HG03342 (cell line): ENCODE measurements at regions not wholly inside any gene's neighbourhood (a gene's known extent, or its start where the extent isn't known, plus 50 kb on each side); places are given as distances from the start of the nearest gene placed in this dataset.

Experiments used
- ATAC-seq: cut with Tn5 transposase; IDR thresholded peaks from one replicate; pipeline ENCODE4 v1.9.1; 2021; ENCODE audit warnings: mild to moderate bottlenecking, moderate library complexity; ENCODE audit not compliant: unreplicated experiment

GRCh38 chr12:19044430-19044829 lies 85.1 kb upstream of the PLEKHA5 start:
- no peak for ATAC-seq

DNA sequence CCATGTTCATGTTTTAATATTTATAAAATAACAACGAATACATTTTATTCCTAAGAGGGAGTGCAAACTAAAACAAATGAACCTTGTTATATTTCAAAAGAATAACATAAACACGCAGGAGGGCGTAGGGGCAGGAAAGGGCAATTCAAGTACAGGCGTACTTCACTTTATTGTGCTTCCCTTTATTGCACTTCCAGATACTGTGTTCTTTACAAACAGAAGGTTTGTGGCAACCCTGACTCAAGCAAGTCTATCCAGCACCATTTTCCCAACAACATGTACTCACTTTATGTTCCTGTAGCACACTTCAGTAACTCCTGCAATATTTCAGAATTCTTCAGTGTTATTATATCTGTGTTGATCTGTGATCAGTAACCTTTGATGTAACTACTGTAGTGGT lies 84.6 kb upstream of the PLEKHA5 start:
- no peak for ATAC-seq

DNA sequence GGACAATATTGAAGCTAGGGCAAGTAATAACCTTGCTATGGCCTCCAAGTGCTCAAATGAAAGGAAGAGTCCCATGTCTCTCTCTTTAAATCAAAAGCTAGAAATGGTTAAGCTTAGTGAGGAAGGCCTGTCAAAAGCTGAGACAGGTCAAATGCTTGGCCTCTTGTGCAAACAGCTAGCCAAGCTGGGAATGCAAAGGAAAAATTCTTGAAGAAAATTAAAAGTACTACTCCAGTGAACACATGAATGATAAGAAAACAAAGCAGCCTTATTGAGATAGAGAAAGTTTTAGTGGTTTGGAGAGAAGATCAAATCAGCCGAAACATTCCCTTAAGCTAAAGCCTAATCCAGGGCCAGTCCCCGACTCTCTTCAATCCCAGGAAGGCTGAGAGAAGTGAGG lies 84.1 kb upstream of the PLEKHA5 start:
- no peak for ATAC-seq

GRCh38 chr12:19048943-19049342 lies 80.6 kb upstream of the PLEKHA5 start:
- ATAC-seq: no peak

DNA sequence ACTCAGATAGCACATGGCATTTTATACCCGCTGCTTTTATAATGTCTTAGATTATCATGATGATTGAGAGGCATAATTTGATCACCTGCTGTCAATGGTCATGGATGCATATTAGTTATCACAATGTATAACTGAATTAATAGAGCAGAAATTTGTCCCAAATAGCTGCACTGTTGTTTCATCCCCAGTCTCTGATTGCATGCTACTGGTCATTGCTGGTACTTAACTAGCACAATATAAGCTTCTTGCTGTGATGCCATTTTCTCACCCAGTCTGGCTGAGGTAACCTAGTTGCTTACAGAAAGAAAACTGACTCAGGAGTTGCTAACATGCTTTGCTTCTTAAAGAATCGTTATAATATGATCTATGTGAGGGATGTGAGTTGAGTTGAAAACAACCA lies 76.8 kb upstream of the PLEKHA5 start:
- no peak for ATAC-seq

DNA sequence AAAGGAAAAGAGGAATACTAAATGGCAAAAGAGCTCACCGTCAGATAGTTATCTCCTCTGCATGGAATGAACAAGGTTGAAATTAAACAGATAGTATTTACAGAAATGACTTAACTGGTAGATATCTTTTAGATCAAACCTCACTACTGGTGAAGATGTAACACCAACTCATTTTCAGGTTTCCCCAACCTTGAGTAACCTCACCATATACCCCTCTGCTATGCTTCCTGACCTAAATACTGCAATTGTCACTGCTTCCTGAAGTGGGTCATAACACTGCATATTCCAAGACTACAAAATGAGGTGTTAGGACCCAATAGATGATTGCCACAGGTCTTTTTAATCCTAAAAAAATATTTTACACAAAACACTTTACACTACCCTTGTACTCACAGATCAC lies 76.3 kb upstream of the PLEKHA5 start:
- no peak for ATAC-seq

- ATAC-seq: no peak
Measured at GRCh38 chr12:19054035-19054434, 75.5 kb upstream of the PLEKHA5 start.

DNA sequence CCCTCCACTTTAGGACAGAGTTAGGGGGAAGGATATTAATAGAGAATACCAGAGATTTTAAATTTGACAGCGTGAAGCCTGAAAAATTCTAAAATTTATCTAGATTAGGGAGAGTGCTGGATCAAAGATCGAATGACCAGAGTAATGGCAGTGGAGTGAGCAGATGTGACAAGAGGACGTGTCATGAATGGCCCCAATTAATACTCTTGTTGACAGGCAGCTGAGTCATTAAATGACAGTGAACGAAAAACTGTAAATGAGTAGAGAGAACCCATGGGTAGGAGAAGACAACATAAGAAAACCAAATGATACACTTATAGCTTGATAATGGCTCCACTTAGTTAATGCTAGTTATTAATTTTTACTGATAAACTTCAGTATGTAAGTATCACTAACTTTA lies 73.9 kb upstream of the PLEKHA5 start:
- ATAC-seq: no peak

- no peak for ATAC-seq
Measured at GRCh38 chr12:19058235-19059021, 71.1 kb upstream of the PLEKHA5 start.

DNA sequence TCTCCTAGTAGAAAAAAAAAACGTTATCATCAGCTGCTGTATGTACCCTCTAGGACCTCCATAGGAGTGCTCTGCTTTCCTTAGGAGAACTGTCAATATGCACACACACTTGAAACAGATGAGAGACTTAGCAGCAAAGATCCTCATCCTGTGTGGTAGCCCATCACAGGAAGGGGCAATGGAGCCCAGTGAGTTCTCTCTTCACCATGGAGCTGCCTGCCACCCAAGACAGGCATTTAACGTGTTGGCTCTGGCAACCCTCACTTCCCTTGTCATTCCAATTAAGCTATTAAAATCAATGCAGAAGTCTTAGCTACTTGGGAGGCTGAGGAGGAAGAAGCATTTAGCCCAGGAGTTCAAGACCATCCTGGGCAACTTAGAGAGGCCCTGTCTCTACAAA lies 64.8 kb upstream of the PLEKHA5 start:
- no peak for ATAC-seq

GRCh38 chr12:19065223-19065622 lies 64.3 kb upstream of the PLEKHA5 start:
- no peak for ATAC-seq

- ATAC-seq: no peak
Measured at GRCh38 chr12:19065871-19066270, 63.7 kb upstream of the PLEKHA5 start.

- no peak for ATAC-seq
Measured at GRCh38 chr12:19066475-19067001, 63.0 kb upstream of the PLEKHA5 start.

- no peak for ATAC-seq
Measured at GRCh38 chr12:19068137-19068536, 61.4 kb upstream of the PLEKHA5 start.

DNA sequence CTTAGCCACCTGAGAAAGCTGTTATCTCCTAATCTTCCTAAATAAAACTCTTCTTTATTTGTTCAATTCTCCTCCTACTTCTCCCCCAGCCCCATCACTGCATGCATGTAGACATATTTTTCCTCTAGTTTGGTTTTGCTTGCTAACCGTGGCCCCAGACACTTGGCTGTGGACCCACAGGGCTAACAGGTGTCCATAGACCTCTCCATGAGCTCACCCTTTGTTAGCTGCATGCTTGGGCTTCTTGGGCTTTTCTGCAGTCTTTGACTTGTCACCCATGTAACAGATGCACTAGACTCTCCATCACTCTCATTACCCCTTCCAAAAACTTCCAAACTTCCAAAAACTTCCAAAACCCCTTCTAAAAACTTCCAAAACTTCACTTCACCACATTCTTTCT lies 59.2 kb upstream of the PLEKHA5 start:
- ATAC-seq: no peak

DNA sequence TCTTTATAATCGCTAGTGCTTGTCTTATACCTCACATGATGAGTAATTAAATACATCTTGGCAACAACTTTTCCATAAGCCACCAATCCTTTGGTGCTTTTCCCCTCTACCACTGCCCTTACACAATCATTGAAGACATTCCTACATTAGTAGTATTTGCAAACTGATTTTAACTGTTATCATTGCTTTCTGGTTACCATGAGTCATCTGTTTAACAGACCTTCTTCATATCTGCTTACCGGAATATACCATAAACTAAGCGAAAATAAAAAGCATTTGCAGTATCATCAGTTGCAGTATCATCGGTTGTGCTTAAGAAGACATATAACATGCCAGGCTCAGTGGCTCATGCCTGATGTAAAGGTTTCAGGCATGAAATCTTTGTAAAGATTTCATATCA lies 54.8 kb upstream of the PLEKHA5 start:
- no peak for ATAC-seq

DNA sequence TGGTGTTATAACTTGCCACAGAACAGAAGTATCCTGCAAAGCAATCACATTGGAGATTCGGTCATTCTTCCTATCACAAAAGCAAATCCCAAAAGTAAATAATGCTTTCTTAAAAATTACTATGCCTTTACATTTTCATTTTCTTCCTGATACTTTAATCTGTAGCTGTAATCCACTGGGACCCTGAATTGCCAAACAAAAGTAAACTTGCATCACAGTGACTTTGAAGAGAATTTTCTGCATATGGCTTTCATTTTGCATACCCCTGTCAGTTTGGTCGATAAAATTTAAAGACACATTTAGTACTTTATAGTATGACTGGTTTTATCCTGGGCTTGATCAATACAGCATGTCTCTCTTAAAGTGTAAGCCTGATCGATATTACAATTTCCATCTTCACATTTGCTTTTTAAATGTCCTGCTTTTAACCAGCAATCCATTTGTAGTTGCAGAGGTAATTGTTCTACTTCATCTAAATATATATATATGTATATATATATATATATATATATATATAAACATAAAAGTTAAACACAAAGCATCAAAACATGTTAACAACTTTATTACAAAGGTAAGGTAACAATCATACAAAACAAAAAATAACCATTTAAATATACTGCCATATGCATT lies 53.7 kb upstream of the PLEKHA5 start:
- no peak for ATAC-seq
